Osteocyte (in vitro differentiated cells): ENCODE measurements at regions not wholly inside any gene's neighbourhood (a gene's known extent, or its start where the extent isn't known, plus 50 kb on each side); places are given as distances from the start of the nearest gene placed in this dataset.

Source experiments
- DNase-seq: peaks from one replicate; pipeline ENCODE4 v3.0.0; 2021; ENCODE audit warnings: mixed read lengths; ENCODE audit not compliant: unreplicated experiment; ENCODE audit errors: extremely low spot score
- H3K27ac Mint-ChIP-seq: one replicate; pipeline ENCODE4 v1.8.0; 2021; ENCODE audit warnings: mild to moderate bottlenecking, mixed read lengths; ENCODE audit not compliant: unreplicated experiment
- H3K27me3 Mint-ChIP-seq: one replicate; pipeline ENCODE4 v1.8.0; 2021; ENCODE audit warnings: mixed read lengths; ENCODE audit not compliant: unreplicated experiment
- H3K36me3 Mint-ChIP-seq: one replicate; pipeline ENCODE4 v1.8.0; 2021; ENCODE audit warnings: mixed read lengths; ENCODE audit not compliant: unreplicated experiment
- H3K4me1 Mint-ChIP-seq: one replicate; pipeline ENCODE4 v1.8.0; 2021; ENCODE audit warnings: mixed read lengths; ENCODE audit not compliant: unreplicated experiment
- H3K4me3 Mint-ChIP-seq: one replicate; pipeline ENCODE4 v1.8.0; 2021; ENCODE audit warnings: mild to moderate bottlenecking, moderate library complexity, mixed read lengths; ENCODE audit not compliant: unreplicated experiment
- H3K9me3 Mint-ChIP-seq: one replicate; pipeline ENCODE4 v1.8.0; 2021; ENCODE audit warnings: mixed read lengths; ENCODE audit not compliant: unreplicated experiment
- CTCF ChIP-seq: fragments of 200-600 bp; sonication (generic); IDR thresholded peaks from 2 replicates; pipeline ENCODE4 v1.5.0; 2021; ENCODE audit warnings: antibody characterized with exemption, mild to moderate bottlenecking, moderate library complexity

- peaks cover 23% of the 10 kb centered on the region for H3K4me1 Mint-ChIP-seq
- H3K36me3 Mint-ChIP-seq = no peaks in the 10 kb centered on the region
- DNase-seq = no peak
- H3K27ac Mint-ChIP-seq = no peak overlapping the region
- H3K4me3 Mint-ChIP-seq = no peak overlapping the region
- TF ChIP-seq CTCF = no peak
- H3K27me3 Mint-ChIP-seq = no peaks in the 10 kb centered on the region
- H3K9me3 Mint-ChIP-seq = peaks cover 4% of the 10 kb centered on the region
Observed at GRCh38 chr4:187547316-187547715, 448.3 kb upstream of the ZFP42 start.

GRCh38 chr4:187550256-187550950 is 445.2 kb upstream of the ZFP42 start:
- Mint-ChIP-seq H3K4me1 (peaks cover 23% of the 10 kb centered on the region), H3K27ac (no peak overlapping the region), H3K36me3 (no peaks in the 10 kb centered on the region), H3K27me3 (no peaks in the 10 kb centered on the region), H3K4me3 (no peak overlapping the region), H3K9me3 (peaks cover 4% of the 10 kb centered on the region)
- TF ChIP-seq CTCF = no peak
- no peak for DNase-seq

GRCh38 chr4:187552781-187553180 is 442.8 kb upstream of the ZFP42 start:
- Mint-ChIP-seq H3K27me3 (no peaks in the 10 kb centered on the region), H3K4me1 (peaks cover 17% of the 10 kb centered on the region), H3K36me3 (peaks cover 1% of the 10 kb centered on the region), H3K27ac (no peak overlapping the region), H3K9me3 (peaks cover 20% of the 10 kb centered on the region), H3K4me3 (no peak overlapping the region)
- no peak for TF ChIP-seq CTCF
- no peak for DNase-seq

- no peak overlapping the region for H3K4me3 Mint-ChIP-seq
- H3K4me1 Mint-ChIP-seq = peaks cover 7% of the 10 kb centered on the region
- no peak for DNase-seq
- TF ChIP-seq CTCF = no peak
- no peak overlapping the region for H3K27ac Mint-ChIP-seq
- H3K9me3 Mint-ChIP-seq = peaks cover 16% of the 10 kb centered on the region
- H3K36me3 Mint-ChIP-seq = peaks cover 1% of the 10 kb centered on the region
- no peaks in the 10 kb centered on the region for H3K27me3 Mint-ChIP-seq
Observed at GRCh38 chr4:187555174-187555573, 440.4 kb upstream of the ZFP42 start.

GRCh38 chr4:187558391-187558790 is 437.2 kb upstream of the ZFP42 start:
- H3K4me3 Mint-ChIP-seq = no peak overlapping the region
- TF ChIP-seq CTCF = no peak
- no peaks in the 10 kb centered on the region for H3K27me3 Mint-ChIP-seq
- peaks cover 16% of the 10 kb centered on the region for H3K9me3 Mint-ChIP-seq
- peaks cover 1% of the 10 kb centered on the region for H3K36me3 Mint-ChIP-seq
- no peak for DNase-seq
- H3K27ac Mint-ChIP-seq = no peak overlapping the region
- H3K4me1 Mint-ChIP-seq = no peaks in the 10 kb centered on the region
